MM.1S (cell line): ENCODE measurements at regions not wholly inside any gene's neighbourhood (a gene's known extent, or its start where the extent isn't known, plus 50 kb on each side); places are given as distances from the start of the nearest gene placed in this dataset.

Experiments
- EZH2 ChIP-seq: fragments of 300-600 bp; sonication (generic); optimal IDR thresholded peaks from 2 replicates; pipeline ENCODE3; 2017; ENCODE audit warnings: low read depth, mild to moderate bottlenecking, antibody characterized with exemption, low read length, mixed read lengths
- EZH2phosphoT487 ChIP-seq: fragments of 300-600 bp; sonication (generic); IDR thresholded peaks from 2 replicates; pipeline ENCODE4 v1.6.1; 2018; ENCODE audit warnings: antibody characterized with exemption, low read length
- TF ChIP-seq, protein P1 (sequence below): fragments of 300-600 bp; sonication (generic); IDR thresholded peaks from 2 replicates; pipeline ENCODE4 v1.5.1; 2016; ENCODE audit warnings: antibody characterized with exemption, low read length, mixed read lengths

DNA sequence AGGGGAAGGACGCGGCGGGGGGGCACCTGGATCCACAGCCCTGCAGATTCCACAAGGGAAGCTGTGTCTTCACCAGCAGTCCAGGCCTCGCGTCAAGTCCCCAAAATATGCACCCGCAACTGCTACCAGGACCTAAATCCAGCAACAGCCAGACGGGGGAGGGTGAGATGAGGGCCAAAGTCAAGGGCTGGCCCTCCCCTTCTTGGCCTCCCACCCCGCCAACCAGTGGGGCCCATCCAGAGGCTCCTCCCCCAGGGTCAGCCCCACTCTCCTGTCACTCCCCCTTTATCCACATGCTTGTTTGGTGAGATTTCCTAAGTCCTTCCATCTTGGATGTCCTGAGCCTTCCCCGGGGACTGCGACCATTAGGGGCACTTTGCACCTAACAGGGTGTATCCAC, 138.7 kb downstream of the ENGASE start:
- TF ChIP-seq, protein P1, sequence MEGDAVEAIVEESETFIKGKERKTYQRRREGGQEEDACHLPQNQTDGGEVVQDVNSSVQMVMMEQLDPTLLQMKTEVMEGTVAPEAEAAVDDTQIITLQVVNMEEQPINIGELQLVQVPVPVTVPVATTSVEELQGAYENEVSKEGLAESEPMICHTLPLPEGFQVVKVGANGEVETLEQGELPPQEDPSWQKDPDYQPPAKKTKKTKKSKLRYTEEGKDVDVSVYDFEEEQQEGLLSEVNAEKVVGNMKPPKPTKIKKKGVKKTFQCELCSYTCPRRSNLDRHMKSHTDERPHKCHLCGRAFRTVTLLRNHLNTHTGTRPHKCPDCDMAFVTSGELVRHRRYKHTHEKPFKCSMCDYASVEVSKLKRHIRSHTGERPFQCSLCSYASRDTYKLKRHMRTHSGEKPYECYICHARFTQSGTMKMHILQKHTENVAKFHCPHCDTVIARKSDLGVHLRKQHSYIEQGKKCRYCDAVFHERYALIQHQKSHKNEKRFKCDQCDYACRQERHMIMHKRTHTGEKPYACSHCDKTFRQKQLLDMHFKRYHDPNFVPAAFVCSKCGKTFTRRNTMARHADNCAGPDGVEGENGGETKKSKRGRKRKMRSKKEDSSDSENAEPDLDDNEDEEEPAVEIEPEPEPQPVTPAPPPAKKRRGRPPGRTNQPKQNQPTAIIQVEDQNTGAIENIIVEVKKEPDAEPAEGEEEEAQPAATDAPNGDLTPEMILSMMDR = no peak
- TF ChIP-seq EZH2 = no peak
- no peak for TF ChIP-seq EZH2phosphoT487
